Mucosa of descending colon (tissue), 3 donors: ENCODE measurements at regions not wholly inside any gene's neighbourhood (a gene's known extent, or its start where the extent isn't known, plus 50 kb on each side); places are given as distances from the start of the nearest gene placed in this dataset.
A peak's percentile ranks its signal among the peaks of the same experiment; 100 is the strongest.

ENCODE experiments used
- ATAC-seq: fragments of 200-7000 bp; cut with Tn5 transposase; one replicate; pipeline ENCODE4 v1.9.1; 2020; ENCODE audit warnings: mild to moderate bottlenecking, moderate library complexity
- DNase-seq, 3 donors: peaks; one replicate each; pipeline ENCODE4 v3.0.0-alpha.2; 2020
- H3K36me3 ChIP-seq: fragments of 200-600 bp; one replicate; pipeline ENCODE4 v1.8.0; 2021; ENCODE audit warnings: low read depth, mild to moderate bottlenecking
- H3K4me1 ChIP-seq: fragments of 200-600 bp; one replicate; pipeline ENCODE4 v1.8.0; 2021; ENCODE audit warnings: low read depth, mild to moderate bottlenecking
- H3K4me3 ChIP-seq: fragments of 200-600 bp; one replicate; pipeline ENCODE4 v1.8.0; 2021; ENCODE audit warnings: mild to moderate bottlenecking
- H3K9me3 ChIP-seq: fragments of 200-600 bp; one replicate; pipeline ENCODE4 v1.8.0; 2021; ENCODE audit warnings: mild to moderate bottlenecking
- intact Hi-C, 2 donors: fragments of 100-400 bp; cut with DNase I in 1 of 2; cut with micrococcal nuclease in 1 of 2; formaldehyde crosslinking; loops; one replicate each; pipeline versions ENCODE4 v1.11.0 to v1.11.1; 2022; cut with DNase I, micrococcal nuclease
- TF ChIP-seq, protein P1 (sequence below): fragments of 200-600 bp; IDR thresholded peaks from one replicate; pipeline ENCODE4 v1.8.0; 2022; ENCODE audit warnings: antibody characterized with exemption, mild to moderate bottlenecking
- donor health status: DM: no; HTN: no; CAD: no; lungs with moderate emphysema.
- donor health status: DM: no; HTN: no; CAD: no.
- donor health status: DM: no; HTN: yes; CAD: no.

DNA sequence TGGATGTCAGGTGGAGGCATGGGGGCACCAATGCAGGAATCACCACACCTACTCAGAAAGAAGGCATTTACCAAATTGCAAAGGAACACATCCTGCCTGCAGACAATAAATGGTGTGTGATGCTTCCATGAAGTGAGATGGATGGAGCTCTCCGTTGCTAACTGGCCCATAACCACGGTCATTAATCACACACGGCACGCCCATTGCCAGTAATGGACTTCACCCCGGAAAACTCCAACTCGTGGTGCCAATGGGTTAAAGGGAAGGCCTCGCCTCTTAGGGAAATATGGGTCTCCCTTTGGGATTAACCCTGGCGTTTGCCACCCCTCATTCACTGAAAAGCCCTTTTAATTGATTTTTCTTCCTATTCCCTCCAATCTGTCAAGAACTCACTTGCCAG is 443.1 kb upstream of the DAB1 start:
- Histone ChIP-seq H3K4me3 (no peak overlapping the region), H3K9me3 (no peaks in the 10 kb centered on the region), H3K4me1 (peaks cover 4% of the 10 kb centered on the region), H3K36me3 (no peaks in the 10 kb centered on the region)
- DNase-seq (peak; percentile 49 to 64 (median 52)), ATAC-seq (peak; percentile 81)
- TF ChIP-seq, protein P1, sequence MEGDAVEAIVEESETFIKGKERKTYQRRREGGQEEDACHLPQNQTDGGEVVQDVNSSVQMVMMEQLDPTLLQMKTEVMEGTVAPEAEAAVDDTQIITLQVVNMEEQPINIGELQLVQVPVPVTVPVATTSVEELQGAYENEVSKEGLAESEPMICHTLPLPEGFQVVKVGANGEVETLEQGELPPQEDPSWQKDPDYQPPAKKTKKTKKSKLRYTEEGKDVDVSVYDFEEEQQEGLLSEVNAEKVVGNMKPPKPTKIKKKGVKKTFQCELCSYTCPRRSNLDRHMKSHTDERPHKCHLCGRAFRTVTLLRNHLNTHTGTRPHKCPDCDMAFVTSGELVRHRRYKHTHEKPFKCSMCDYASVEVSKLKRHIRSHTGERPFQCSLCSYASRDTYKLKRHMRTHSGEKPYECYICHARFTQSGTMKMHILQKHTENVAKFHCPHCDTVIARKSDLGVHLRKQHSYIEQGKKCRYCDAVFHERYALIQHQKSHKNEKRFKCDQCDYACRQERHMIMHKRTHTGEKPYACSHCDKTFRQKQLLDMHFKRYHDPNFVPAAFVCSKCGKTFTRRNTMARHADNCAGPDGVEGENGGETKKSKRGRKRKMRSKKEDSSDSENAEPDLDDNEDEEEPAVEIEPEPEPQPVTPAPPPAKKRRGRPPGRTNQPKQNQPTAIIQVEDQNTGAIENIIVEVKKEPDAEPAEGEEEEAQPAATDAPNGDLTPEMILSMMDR = no peak
- intact Hi-C loops = no loop called here

DNA sequence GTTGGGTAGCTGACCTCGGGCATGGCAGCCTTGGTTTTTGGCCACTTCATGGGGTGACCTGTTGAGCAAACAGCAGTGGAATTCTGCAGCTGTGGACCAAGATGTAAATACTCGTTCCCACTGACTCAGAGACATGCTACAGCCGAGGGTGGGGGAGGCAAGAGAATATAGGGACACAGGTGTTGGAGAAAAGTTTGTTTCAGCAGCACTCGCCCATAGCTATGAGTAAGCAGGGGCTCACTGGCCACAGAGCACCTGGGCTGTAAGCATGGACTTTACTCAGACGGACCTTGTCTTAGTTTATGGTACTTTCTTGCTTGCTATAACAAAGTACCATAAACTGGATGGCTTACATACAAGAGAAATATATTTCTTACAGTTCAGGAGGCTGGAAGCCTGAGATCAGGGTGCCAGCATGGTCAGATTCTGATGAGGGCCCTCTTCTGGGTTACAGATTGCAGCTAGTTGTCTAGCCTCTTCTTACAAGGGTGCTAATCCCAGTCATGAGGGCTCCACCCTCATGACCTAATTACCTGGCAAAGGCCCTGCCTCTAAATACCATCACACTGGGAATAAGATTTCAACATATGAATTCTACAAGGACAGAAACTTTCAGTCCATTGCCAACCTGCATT is 437.2 kb upstream of the DAB1 start:
- peak in 2 of 3 donors; percentile 21 to 32 for DNase-seq
- Histone ChIP-seq H3K4me3 (no peak overlapping the region), H3K9me3 (no peaks in the 10 kb centered on the region), H3K4me1 (no peaks in the 10 kb centered on the region), H3K36me3 (no peaks in the 10 kb centered on the region)
- intact Hi-C loops = no loop called here
- ATAC-seq = peak; percentile 97
- TF ChIP-seq, protein P1 = no peak

DNA sequence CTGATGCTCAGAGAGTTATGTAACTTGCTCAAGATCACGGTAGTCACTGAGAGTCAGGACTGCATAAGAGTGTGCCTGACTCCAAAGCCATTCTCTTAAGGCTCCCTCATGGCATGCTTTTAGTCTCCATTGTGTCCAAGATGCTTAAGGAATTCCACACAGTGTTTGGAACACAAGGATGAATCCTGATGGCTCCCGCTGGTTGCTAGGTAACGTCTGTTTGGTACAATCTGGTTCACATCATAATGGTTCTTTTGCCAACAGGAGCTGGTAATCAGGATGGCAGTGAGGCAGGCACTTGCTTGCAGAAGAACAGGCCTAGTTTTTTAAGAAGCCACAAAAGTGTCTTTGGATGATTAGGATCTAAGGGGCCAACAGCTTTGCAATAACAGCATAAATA is 436.5 kb upstream of the DAB1 start:
- H3K36me3 ChIP-seq = no peaks in the 10 kb centered on the region
- intact Hi-C loops = no loop called here
- ATAC-seq (no peak), DNase-seq (no peak)
- TF ChIP-seq, protein P1 = no peak
- H3K4me1 ChIP-seq = no peaks in the 10 kb centered on the region
- H3K9me3 ChIP-seq = no peaks in the 10 kb centered on the region
- no peak overlapping the region for H3K4me3 ChIP-seq

DNA sequence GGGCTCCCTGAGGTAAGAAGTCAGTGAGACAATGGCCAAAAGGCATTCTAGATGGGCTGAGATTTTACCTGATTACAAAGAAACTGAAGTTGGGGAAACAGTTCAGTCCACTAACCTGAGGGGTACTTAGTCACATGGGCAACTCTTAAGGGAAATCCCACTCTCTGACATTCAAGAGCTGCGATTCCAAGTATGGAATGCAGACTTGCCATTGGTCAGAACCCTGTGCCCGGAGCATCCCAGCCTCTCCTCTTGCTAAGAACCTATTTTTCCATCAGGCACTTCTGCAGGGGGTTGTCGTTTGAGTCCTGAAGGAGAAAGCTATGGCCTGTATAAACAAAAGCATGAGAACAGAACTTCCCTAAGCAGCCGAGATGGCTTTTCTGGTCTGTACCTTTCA is 434.9 kb upstream of the DAB1 start:
- intact Hi-C loops = no loop called here
- Histone ChIP-seq H3K36me3 (no peaks in the 10 kb centered on the region), H3K4me3 (no peak overlapping the region), H3K9me3 (no peaks in the 10 kb centered on the region), H3K4me1 (no peaks in the 10 kb centered on the region)
- ATAC-seq (no peak), DNase-seq (no peak)
- TF ChIP-seq, protein P1 = no peak

DNA sequence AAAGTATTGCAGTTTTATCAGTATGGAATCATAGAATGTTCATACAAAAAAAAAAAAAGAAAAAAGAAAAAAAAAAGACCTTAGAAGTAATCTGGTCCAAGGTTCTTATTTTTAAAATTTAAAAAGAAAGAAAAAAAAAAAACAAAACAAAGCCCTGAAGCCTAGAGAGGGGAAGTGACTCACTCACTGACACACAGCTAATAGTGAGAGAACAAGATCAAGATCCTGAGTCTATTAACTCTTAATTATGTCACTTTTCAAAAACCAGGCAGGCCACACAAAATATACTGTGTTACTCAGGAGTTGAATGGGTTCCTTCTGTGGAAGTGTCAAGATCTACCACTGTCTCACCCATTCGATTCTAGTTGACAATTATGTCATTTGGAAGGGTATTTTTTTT is 433.9 kb upstream of the DAB1 start:
- TF ChIP-seq, protein P1 = no peak
- intact Hi-C loops = no loop called here
- no peak for DNase-seq
- no peak for ATAC-seq
- Histone ChIP-seq H3K9me3 (no peaks in the 10 kb centered on the region), H3K36me3 (no peaks in the 10 kb centered on the region), H3K4me1 (no peaks in the 10 kb centered on the region), H3K4me3 (no peak overlapping the region)

DNA sequence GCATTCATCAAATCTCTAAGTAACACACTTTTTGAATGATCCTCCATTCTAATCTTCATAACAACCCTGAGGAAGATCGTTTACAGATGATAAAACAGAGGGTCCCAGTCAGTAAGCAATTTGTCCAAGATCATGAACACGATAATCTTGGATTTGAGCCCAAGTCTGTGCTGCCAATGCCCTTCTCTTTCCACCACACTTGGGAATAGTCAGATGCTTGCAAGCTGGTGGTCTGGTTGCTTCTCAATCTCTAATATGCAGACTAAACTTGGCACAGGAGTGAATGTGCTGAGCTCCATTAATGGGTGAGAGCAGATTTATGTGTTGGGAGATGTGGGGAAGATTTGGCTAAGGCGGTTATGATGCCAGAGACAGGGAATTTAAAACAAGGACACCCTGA is 430.6 kb upstream of the DAB1 start:
- intact Hi-C loops = no loop called here
- no peak for ATAC-seq
- H3K4me1 ChIP-seq = no peaks in the 10 kb centered on the region
- H3K4me3 ChIP-seq = no peak overlapping the region
- TF ChIP-seq, protein P1 = no peak
- no peak for DNase-seq
- no peaks in the 10 kb centered on the region for H3K9me3 ChIP-seq
- H3K36me3 ChIP-seq = no peaks in the 10 kb centered on the region
